Endothelial cell of umbilical vein (primary cell): ENCODE measurements at regions not wholly inside any gene's neighbourhood (a gene's known extent, or its start where the extent isn't known, plus 50 kb on each side); places are given as distances from the start of the nearest gene placed in this dataset.

Experiments used
- BruUV-seq: library from RNA; stranded (reverse); fragments of 400-500 nt; replicated peaks from 2 replicates; lab custom pipeline; 2021; lab: Mats Ljungman, UMichigan
- CTCF ChIA-PET: fragments of 300-600, 350-600 bp; sonication (Branson Sonifier 250); formaldehyde crosslinking; loops from one replicate; lab custom pipeline; 2021; ENCODE audit warnings: antibody characterized with exemption, inconsistent platforms; lab: Charles Lee
- POLR2A ChIA-PET: fragments of 300-600, 350-600 bp; sonication (Branson Sonifier 250); formaldehyde crosslinking; loops from one replicate; lab custom pipeline; 2021; ENCODE audit warnings: antibody characterized with exemption, inconsistent platforms; lab: Charles Lee
- DNase-seq: peaks from one replicate; pipeline ENCODE4 v3.0.0-alpha.2; 2011; ENCODE audit warnings: low read depth, low spot score
- FAIRE-seq: peaks from 2 replicates; lab custom pipeline; 2011; peaks lifted over from hg19 to GRCh38; lab: Jason Lieb, UNC
- H2AFZ ChIP-seq: 2 replicates; pipeline ENCODE4 v1.6.0; 2012; ENCODE audit warnings: low read depth, low read length, control low read depth, inconsistent platforms
- H3K27ac ChIP-seq: 2 replicates; pipeline ENCODE4 v1.5.1; 2011; ENCODE audit warnings: low read depth, mild to moderate bottlenecking, control low read depth, low read length, moderate library complexity; ENCODE audit not compliant: insufficient read depth
- H3K27me3 ChIP-seq, 2 experiments: 2 replicates each; pipeline versions ENCODE4 v1.6.0 to v1.6.1; 2011; ENCODE audit warnings: low read length in 2 of 2, mixed read lengths in 1 of 2; ENCODE audit not compliant: control insufficient read depth in 2 of 2, insufficient read depth in 2 of 2
- H3K36me3 ChIP-seq, 2 experiments: 2 replicates in 1 of 2; 3 replicates in 1 of 2; pipeline ENCODE4 v1.5.1; 2011; ENCODE audit warnings: low read length in 2 of 2, mild to moderate bottlenecking in 1 of 2, moderate library complexity in 1 of 2; ENCODE audit not compliant: control insufficient read depth in 2 of 2, insufficient read depth in 2 of 2; ENCODE audit errors: extremely low read depth in 1 of 2
- H3K4me1 ChIP-seq: 3 replicates; pipeline ENCODE4 v1.5.1; 2011; ENCODE audit warnings: mild to moderate bottlenecking, low read length; ENCODE audit not compliant: control insufficient read depth, insufficient read depth; ENCODE audit errors: extremely low read depth
- H3K4me2 ChIP-seq: 2 replicates; pipeline ENCODE4 v1.6.1; 2011; ENCODE audit warnings: low read length, control low read depth, mixed read lengths; ENCODE audit not compliant: insufficient read depth
- H3K4me3 ChIP-seq, 3 experiments: fragments of 200-600 bp in 1 of 3; sonication (generic), shearing (Covaris generic) in 1 of 3; replicated peaks in 1 of 3; 2 replicates each; pipeline ENCODE4 v1.5.1; 2011 to 2016; ENCODE audit warnings: control low read depth in 3 of 3, low read length in 3 of 3, mild to moderate bottlenecking in 2 of 3, inconsistent platforms in 1 of 3, low read depth in 1 of 3, moderate library complexity in 1 of 3; ENCODE audit not compliant: insufficient read depth in 1 of 3
- H3K79me2 ChIP-seq: 2 replicates; pipeline ENCODE4 v1.6.0; 2012; ENCODE audit warnings: low read length, inconsistent platforms; ENCODE audit not compliant: control insufficient read depth, insufficient read depth
- H3K9ac ChIP-seq: replicated peaks from 2 replicates; pipeline ENCODE3; 2011; ENCODE audit warnings: low read length, control low read depth; ENCODE audit not compliant: insufficient read depth; ENCODE audit errors: extremely low read depth
- H3K9me1 ChIP-seq: replicated peaks from 3 replicates; pipeline ENCODE4 v1.6.0; 2011; ENCODE audit warnings: mild to moderate bottlenecking, low read length; ENCODE audit not compliant: control insufficient read depth, insufficient read depth; ENCODE audit errors: extremely low read depth
- H3K9me3 ChIP-seq: replicated peaks from 2 replicates; pipeline ENCODE4 v1.5.1; 2012; ENCODE audit warnings: low read length, inconsistent platforms; ENCODE audit not compliant: control insufficient read depth, insufficient read depth
- H4K20me1 ChIP-seq: replicated peaks from 2 replicates; pipeline ENCODE3; 2011; ENCODE audit warnings: mild to moderate bottlenecking, low read length; ENCODE audit not compliant: control insufficient read depth, insufficient read depth; ENCODE audit errors: extremely low read depth
- EZH2 ChIP-seq: IDR thresholded peaks from 2 replicates; pipeline ENCODE4 v1.6.1; 2012; ENCODE audit warnings: borderline replicate concordance, low read depth, mild to moderate bottlenecking, moderate library complexity, low read length, inconsistent platforms; ENCODE audit not compliant: severe bottlenecking
- FOS ChIP-seq: IDR thresholded peaks from 2 replicates; pipeline ENCODE4 v1.6.1; 2011; ENCODE audit warnings: mild to moderate bottlenecking, low read length, moderate library complexity, borderline replicate concordance; ENCODE audit not compliant: insufficient read depth
- GATA2 ChIP-seq: IDR thresholded peaks from 2 replicates; pipeline ENCODE4 v1.7.0; 2011; ENCODE audit warnings: low read depth, mild to moderate bottlenecking, moderate library complexity, mixed read lengths, low read length; ENCODE audit not compliant: insufficient read length, insufficient read depth
- JUN ChIP-seq: IDR thresholded peaks from 2 replicates; pipeline ENCODE4 v1.6.1; 2011; ENCODE audit warnings: borderline replicate concordance, low read depth; ENCODE audit not compliant: insufficient read length, insufficient read depth
- MAX ChIP-seq: IDR thresholded peaks from 2 replicates; pipeline ENCODE4 v1.6.1; 2011; ENCODE audit not compliant: insufficient read depth, insufficient read length
- MYC ChIP-seq: IDR thresholded peaks from one replicate; pipeline ENCODE4 v1.6.1; 2011; ENCODE audit warnings: mild to moderate bottlenecking, low read depth, low read length
- POLR2A ChIP-seq: IDR thresholded peaks from 2 replicates; pipeline ENCODE4 v1.6.1; 2012; ENCODE audit warnings: low read depth, mild to moderate bottlenecking, control low read depth, low read length
- POLR2AphosphoS5 ChIP-seq: IDR thresholded peaks from 2 replicates; pipeline ENCODE4 v1.6.1; 2012; ENCODE audit warnings: low read depth, mild to moderate bottlenecking, control low read depth, low read length, moderate library complexity; ENCODE audit not compliant: insufficient read depth
- dilution Hi-C: fragments of 300-500 bp; cut with MboI; formaldehyde crosslinking; loops from one replicate; pipeline ENCODE4 v1.15.0; 2019; ENCODE audit warnings: low sequenced_read_pairs; ENCODE audit not compliant: extremely low pct_ligation_motif_present
- intact Hi-C: fragments of 100-400 bp; cut with micrococcal nuclease; formaldehyde crosslinking; loops from one replicate; pipeline ENCODE4 v1.10.0; 2022
- TF ChIP-seq, protein P1 (sequence below), 2 donors: IDR thresholded peaks; 1 replicate in 1 of 2; 2 replicates in 1 of 2; pipeline ENCODE4 v1.5.1; 2011; ENCODE audit warnings: low read length in 2 of 2, mild to moderate bottlenecking in 2 of 2, moderate library complexity in 2 of 2, control low read depth in 1 of 2, inconsistent platforms in 1 of 2, low read depth in 1 of 2; ENCODE audit not compliant: insufficient read depth in 1 of 2; ENCODE audit errors: extremely low read depth in 1 of 2

DNA sequence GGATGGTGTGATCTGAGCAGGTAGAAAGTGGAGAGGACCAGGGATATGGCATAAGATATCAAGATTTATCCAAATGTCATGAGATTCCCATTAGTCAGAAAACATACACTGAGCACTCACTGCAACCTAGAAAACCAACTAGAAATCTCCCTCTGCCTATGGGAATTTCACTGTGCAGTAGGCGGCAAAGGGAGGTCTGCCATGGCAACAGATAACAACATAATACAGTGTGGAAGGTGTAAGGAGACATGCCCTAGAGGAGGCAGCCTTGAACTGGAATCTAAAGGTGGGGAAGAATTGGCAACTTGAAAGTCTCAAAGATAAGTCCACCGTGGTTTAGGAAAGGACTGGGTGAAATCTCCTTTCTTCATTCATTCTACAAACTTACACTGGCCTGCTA, 238.4 kb downstream of the ATG4C start:
- intact Hi-C loops (no loop called here), dilution Hi-C loops (no loop called here)
- Histone ChIP-seq H3K9ac (no peak overlapping the region), H3K9me3 (no peaks in the 10 kb centered on the region), H2AFZ (no peak overlapping the region), H3K4me2 (no peak overlapping the region), H3K9me1 (no peaks in the 10 kb centered on the region), H3K79me2 (no peaks in the 10 kb centered on the region), H3K4me1 (no peaks in the 10 kb centered on the region), H3K27ac (no peak overlapping the region), H3K36me3 (no peaks in the 10 kb centered on the region), H4K20me1 (no peaks in the 10 kb centered on the region), H3K4me3 (no peak overlapping the region), H3K27me3 (no peaks in the 10 kb centered on the region)
- ChIA-PET POLR2A (no interaction called here), CTCF (interaction anchor here (1.4 kb wide), 1 partner anchor 127 kb away, joined by 4 read pairs; no protein-coding TSS in a partner anchor)
- TF ChIP-seq POLR2AphosphoS5 (no peak), EZH2 (no peak), MAX (no peak), FOS (no peak), JUN (no peak), MYC (no peak), GATA2 (no peak), POLR2A (no peak)
- TF ChIP-seq, protein P1, sequence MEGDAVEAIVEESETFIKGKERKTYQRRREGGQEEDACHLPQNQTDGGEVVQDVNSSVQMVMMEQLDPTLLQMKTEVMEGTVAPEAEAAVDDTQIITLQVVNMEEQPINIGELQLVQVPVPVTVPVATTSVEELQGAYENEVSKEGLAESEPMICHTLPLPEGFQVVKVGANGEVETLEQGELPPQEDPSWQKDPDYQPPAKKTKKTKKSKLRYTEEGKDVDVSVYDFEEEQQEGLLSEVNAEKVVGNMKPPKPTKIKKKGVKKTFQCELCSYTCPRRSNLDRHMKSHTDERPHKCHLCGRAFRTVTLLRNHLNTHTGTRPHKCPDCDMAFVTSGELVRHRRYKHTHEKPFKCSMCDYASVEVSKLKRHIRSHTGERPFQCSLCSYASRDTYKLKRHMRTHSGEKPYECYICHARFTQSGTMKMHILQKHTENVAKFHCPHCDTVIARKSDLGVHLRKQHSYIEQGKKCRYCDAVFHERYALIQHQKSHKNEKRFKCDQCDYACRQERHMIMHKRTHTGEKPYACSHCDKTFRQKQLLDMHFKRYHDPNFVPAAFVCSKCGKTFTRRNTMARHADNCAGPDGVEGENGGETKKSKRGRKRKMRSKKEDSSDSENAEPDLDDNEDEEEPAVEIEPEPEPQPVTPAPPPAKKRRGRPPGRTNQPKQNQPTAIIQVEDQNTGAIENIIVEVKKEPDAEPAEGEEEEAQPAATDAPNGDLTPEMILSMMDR (IDR thresholded peaks at IDR 0.05; ENCODE audit: extremely low read depth in 1 of 2, insufficient read depth in 1 of 2, low read depth in 1 of 2, low read length in 2 of 2): no peak
- no TSS peak for BruUV-seq
- DNase-seq (no peak), FAIRE-seq (no peak)
